Spleen (tissue), 7 donors: ENCODE measurements at regions not wholly inside any gene's neighbourhood (a gene's known extent, or its start where the extent isn't known, plus 50 kb on each side); places are given as distances from the start of the nearest gene placed in this dataset.
"Not testable (repeated sequence)": the region's sequence is repeated elsewhere in the genome, so short reads cannot be mapped to it uniquely, and the experiment has no call there.

Source experiments
- POLR2A ChIP-seq, 3 donors: fragments of 450-650 bp; IDR thresholded peaks; one replicate each; pipeline ENCODE4 v1.5.1; 2017; ENCODE audit warnings: antibody characterized with exemption in 3 of 3, mild to moderate bottlenecking in 1 of 3
- POLR2AphosphoS5 ChIP-seq, 3 donors: sonication (generic); formaldehyde crosslinking; IDR thresholded peaks; one replicate each; pipeline ENCODE4 v1.5.1; 2017; ENCODE audit warnings: antibody characterized with exemption in 3 of 3
- TF ChIP-seq, protein P1 (sequence below), 11 experiments: fragments of 200-600 bp in 7 of 11; fragments of 450-650 bp in 4 of 11; sonication (generic) in 4 of 11; IDR thresholded peaks in 8 of 11; conservative IDR thresholded peaks in 3 of 11; 1 replicate in 7 of 11; 2 replicates in 4 of 11; pipeline versions ENCODE4 v1.4.0 to v1.8.0; 2016 to 2021; ENCODE audit warnings: antibody characterized with exemption in 11 of 11, inconsistent platforms in 4 of 11, mild to moderate bottlenecking in 1 of 11
- donor health status: DM: no; HTN: no; CAD: no; lungs with moderate emphysema.
- donor health status: DM: no; HTN: no; CAD: no.
- donor health status: DM: no; HTN: no; CAD: no.

DNA sequence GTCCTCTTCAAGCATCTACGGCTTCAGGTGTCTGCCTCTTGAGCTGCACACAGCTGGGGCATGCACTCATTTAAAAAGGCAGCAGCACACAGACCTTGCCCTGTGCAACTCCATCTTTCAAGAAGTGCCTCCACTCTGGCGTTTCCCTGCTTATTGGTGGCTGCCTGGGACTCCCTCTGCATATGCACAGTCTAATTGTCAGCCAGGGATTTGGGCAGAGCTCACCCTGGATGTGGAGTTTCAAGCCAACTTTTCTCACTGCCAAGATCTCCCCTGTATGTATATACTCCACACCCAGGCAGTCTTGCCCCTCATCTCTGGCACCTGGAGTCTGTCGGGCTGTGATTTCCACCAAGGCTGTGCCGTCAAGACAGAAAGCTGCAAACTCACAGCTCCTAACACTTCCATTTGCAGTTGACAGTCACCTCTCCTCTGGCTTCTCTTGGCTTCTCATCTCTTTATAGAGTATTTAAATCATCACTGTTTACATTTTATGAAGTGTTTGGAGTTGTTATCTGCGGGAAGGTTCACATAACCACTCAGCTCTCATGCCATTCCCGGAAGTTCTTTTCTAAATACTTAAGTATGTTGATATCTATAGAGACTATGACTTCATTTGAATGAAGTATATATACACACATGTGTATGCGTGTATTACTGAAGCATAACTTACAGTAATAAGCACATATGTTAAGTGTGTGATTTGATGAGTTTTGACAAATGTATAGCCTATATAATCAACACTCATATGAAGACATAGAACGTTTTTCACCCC, 128.2 kb downstream of the NPIPB11 start:
- TF ChIP-seq, protein P1, sequence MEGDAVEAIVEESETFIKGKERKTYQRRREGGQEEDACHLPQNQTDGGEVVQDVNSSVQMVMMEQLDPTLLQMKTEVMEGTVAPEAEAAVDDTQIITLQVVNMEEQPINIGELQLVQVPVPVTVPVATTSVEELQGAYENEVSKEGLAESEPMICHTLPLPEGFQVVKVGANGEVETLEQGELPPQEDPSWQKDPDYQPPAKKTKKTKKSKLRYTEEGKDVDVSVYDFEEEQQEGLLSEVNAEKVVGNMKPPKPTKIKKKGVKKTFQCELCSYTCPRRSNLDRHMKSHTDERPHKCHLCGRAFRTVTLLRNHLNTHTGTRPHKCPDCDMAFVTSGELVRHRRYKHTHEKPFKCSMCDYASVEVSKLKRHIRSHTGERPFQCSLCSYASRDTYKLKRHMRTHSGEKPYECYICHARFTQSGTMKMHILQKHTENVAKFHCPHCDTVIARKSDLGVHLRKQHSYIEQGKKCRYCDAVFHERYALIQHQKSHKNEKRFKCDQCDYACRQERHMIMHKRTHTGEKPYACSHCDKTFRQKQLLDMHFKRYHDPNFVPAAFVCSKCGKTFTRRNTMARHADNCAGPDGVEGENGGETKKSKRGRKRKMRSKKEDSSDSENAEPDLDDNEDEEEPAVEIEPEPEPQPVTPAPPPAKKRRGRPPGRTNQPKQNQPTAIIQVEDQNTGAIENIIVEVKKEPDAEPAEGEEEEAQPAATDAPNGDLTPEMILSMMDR (IDR thresholded peaks at IDR 0.05 in 8 of 11, conservative IDR thresholded peaks at IDR 0.05 in 3 of 11) = not testable (repeated sequence)
- TF ChIP-seq POLR2A, POLR2AphosphoS5 (IDR thresholded peaks at IDR 0.05): not testable (repeated sequence)
